ENCODE measurements at regions not wholly inside any gene's neighbourhood (a gene's known extent, or its start where the extent isn't known, plus 50 kb on each side); places are given as distances from the start of the nearest gene placed in this dataset.
"Not testable (repeated sequence)": the region's sequence is repeated elsewhere in the genome, so short reads cannot be mapped to it uniquely, and the experiment has no call there.

DNA sequence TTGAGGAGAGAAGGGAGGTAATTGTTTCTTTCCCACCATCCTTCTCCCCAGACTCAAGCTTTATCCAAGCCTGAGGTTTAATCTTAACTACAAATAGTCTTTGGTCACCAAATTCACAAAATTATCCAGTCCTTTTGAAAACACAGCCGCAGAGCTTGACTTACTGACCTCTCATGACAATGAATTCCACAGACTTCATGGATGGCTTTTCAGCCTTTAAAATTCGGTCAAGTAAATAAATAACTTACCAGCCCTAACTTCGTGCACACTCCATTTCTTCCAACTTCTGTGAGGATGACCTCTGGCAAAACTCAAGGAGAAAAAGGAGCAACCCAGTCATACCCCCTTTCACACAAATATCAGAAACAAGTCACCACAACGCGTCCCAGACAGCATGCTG lies 137.0 kb upstream of the CDKN3 start:
- Histone ChIP-seq H3K4me3 (ENCODE audit: low read length) (no peak overlapping the region), H3K27ac (ENCODE audit: low read length) (no peak overlapping the region), H3K4me1 (ENCODE audit: control insufficient read depth, insufficient read depth, low read length) (no peaks in the 10 kb centered on the region), H3K27me3 (ENCODE audit: control insufficient read depth, insufficient read depth, low read length) (no peaks in the 10 kb centered on the region), H3K36me3 (ENCODE audit: control insufficient read depth, insufficient read depth, low read length) (no peaks in the 10 kb centered on the region), H3K9me3 (ENCODE audit: control insufficient read depth, insufficient read depth, low read length) (no peaks in the 10 kb centered on the region)
- 90% methylated on average over 4 of the region's 5 CpGs for WGBS (ENCODE audit: insufficient coverage)
- TF ChIP-seq, protein P1, sequence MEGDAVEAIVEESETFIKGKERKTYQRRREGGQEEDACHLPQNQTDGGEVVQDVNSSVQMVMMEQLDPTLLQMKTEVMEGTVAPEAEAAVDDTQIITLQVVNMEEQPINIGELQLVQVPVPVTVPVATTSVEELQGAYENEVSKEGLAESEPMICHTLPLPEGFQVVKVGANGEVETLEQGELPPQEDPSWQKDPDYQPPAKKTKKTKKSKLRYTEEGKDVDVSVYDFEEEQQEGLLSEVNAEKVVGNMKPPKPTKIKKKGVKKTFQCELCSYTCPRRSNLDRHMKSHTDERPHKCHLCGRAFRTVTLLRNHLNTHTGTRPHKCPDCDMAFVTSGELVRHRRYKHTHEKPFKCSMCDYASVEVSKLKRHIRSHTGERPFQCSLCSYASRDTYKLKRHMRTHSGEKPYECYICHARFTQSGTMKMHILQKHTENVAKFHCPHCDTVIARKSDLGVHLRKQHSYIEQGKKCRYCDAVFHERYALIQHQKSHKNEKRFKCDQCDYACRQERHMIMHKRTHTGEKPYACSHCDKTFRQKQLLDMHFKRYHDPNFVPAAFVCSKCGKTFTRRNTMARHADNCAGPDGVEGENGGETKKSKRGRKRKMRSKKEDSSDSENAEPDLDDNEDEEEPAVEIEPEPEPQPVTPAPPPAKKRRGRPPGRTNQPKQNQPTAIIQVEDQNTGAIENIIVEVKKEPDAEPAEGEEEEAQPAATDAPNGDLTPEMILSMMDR (IDR thresholded peaks at IDR 0.05) = no peak
- Mint-ChIP-seq H3K4me1 (no peaks in the 10 kb centered on the region), H3K36me3 (no peaks in the 10 kb centered on the region), H3K27ac (no peak overlapping the region), H3K9me3 (no peaks in the 10 kb centered on the region), H3K27me3 (ENCODE audit: low read depth in 2 of 2) (peaks cover 15 to 20% of the 10 kb centered on the region in 2 donors), H3K4me3 (no peak overlapping the region)
- intact Hi-C loops (cut with micrococcal nuclease) = no loop called here
- ATAC-seq = no peak
- no peak for DNase-seq

DNA sequence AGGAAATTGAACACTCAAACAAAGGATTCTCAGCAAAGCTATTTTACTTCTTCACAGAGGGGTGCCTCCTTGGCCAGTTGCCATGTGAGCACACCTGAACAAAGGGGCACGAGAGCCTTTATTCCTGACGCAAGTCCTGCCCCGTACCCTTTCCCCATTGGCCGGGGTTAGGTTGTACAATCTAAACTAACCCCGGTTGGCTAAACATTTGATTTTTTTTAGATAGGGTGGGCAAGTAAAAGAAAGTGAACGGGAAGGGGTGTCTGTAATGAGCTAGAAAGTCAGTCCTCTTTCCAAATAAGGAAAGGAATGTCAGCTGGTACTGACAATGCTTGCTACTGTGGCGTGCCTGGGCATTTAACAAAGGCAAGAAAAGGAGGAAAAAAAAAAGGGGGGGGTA lies 135.5 kb upstream of the CDKN3 start:
- Mint-ChIP-seq H3K4me3 (no peak overlapping the region), H3K36me3 (no peaks in the 10 kb centered on the region), H3K9me3 (no peaks in the 10 kb centered on the region), H3K4me1 (no peaks in the 10 kb centered on the region), H3K27ac (no peak overlapping the region), H3K27me3 (ENCODE audit: low read depth in 2 of 2) (peaks cover 15 to 28% of the 10 kb centered on the region in 2 donors)
- H3K4me3 ChIP-seq (ENCODE audit: low read length) = no peak overlapping the region
- WGBS (ENCODE audit: insufficient coverage) = 83% methylated on average over 7 of the region's 7 CpGs
- DNase-seq (no peak), ATAC-seq (no peak)
- intact Hi-C loops (cut with micrococcal nuclease) = no loop called here
- H3K27me3 ChIP-seq (ENCODE audit: control insufficient read depth, insufficient read depth, low read length) = no peaks in the 10 kb centered on the region
- H3K9me3 ChIP-seq (ENCODE audit: control insufficient read depth, insufficient read depth, low read length) = no peaks in the 10 kb centered on the region
- H3K4me1 ChIP-seq (ENCODE audit: control insufficient read depth, insufficient read depth, low read length) = no peaks in the 10 kb centered on the region
- no peak overlapping the region for H3K27ac ChIP-seq (ENCODE audit: low read length)
- H3K36me3 ChIP-seq (ENCODE audit: control insufficient read depth, insufficient read depth, low read length) = no peaks in the 10 kb centered on the region
- TF ChIP-seq, protein P1 (IDR thresholded peaks at IDR 0.05) = no peak

DNA sequence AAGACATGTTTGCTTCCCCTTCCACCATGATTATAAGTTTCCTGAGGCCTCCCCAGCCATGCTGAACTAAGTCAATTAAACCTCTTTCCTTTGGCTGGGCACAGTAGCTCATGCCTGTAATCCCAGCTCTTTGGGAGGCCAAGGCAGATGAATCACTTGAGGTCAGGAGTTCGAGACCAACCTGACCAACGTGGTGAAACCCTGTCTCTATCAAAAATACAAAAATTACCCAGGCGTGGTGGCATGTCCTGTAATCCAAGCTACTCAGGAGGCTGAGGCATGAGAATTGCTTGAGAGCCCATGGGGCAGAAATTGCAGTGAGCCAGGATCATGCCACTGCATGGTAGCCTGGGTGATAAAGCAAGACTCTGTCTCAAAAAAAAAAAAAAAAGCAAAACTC lies 130.2 kb upstream of the CDKN3 start:
- H3K27me3 Mint-ChIP-seq (ENCODE audit: low read depth in 2 of 2) = peaks cover 9 to 28% of the 10 kb centered on the region in 2 donors
- H3K27ac ChIP-seq (ENCODE audit: low read length); ATAC-seq; H3K36me3 Mint-ChIP-seq; H3K36me3 ChIP-seq (ENCODE audit: control insufficient read depth, insufficient read depth, low read length); H3K4me1 Mint-ChIP-seq; H3K9me3 ChIP-seq (ENCODE audit: control insufficient read depth, insufficient read depth, low read length); H3K4me1 ChIP-seq (ENCODE audit: control insufficient read depth, insufficient read depth, low read length); DNase-seq; H3K9me3 Mint-ChIP-seq; H3K4me3 ChIP-seq (ENCODE audit: low read length); H3K27me3 ChIP-seq (ENCODE audit: control insufficient read depth, insufficient read depth, low read length); H3K27ac Mint-ChIP-seq; intact Hi-C loops (cut with micrococcal nuclease); H3K4me3 Mint-ChIP-seq: not testable (repeated sequence)
- 68% methylated on average over 3 of the region's 3 CpGs for WGBS (ENCODE audit: insufficient coverage)

DNA sequence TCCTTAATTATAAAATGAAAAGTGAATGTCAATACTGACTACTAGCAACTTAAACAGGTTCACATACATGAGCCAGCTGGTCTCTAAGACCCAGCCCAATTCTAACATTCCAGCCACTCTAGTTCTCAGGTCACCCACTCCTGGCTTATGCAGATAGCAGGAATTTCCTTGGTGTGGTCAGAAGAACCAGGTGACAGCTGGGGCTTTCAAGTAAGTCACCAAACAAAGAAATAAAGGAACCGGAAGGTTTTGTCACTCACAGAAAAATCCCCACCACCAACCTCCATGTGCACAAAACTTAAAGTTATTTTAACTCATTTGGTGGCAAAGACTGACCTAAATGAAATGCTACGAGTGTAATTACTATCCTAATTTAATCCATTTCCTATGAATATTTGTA lies 129.6 kb upstream of the CDKN3 start:
- Mint-ChIP-seq H3K4me1 (no peaks in the 10 kb centered on the region), H3K9me3 (peaks cover 0 to 2% of the 10 kb centered on the region in 2 donors), H3K27ac (no peak overlapping the region), H3K27me3 (ENCODE audit: low read depth in 2 of 2) (peaks cover 9 to 23% of the 10 kb centered on the region in 2 donors), H3K4me3 (no peak overlapping the region), H3K36me3 (no peaks in the 10 kb centered on the region)
- Histone ChIP-seq H3K27me3 (ENCODE audit: control insufficient read depth, insufficient read depth, low read length) (no peaks in the 10 kb centered on the region), H3K4me1 (ENCODE audit: control insufficient read depth, insufficient read depth, low read length) (no peaks in the 10 kb centered on the region), H3K9me3 (ENCODE audit: control insufficient read depth, insufficient read depth, low read length) (no peaks in the 10 kb centered on the region), H3K4me3 (ENCODE audit: low read length) (no peak overlapping the region), H3K36me3 (ENCODE audit: control insufficient read depth, insufficient read depth, low read length) (no peaks in the 10 kb centered on the region), H3K27ac (ENCODE audit: low read length) (no peak overlapping the region)
- no peak for ATAC-seq
- TF ChIP-seq, protein P1 (IDR thresholded peaks at IDR 0.05) = no peak
- 40% methylated on average over 1 of the region's 2 CpGs for WGBS (ENCODE audit: insufficient coverage)
- peak in 1 of 2 donors; percentile 4 for DNase-seq
- intact Hi-C loops (cut with micrococcal nuclease) = no loop called here
